ENCODE measurements at regions not wholly inside any gene's neighbourhood (a gene's known extent, or its start where the extent isn't known, plus 50 kb on each side); places are given as distances from the start of the nearest gene placed in this dataset.

- Histone ChIP-seq H3K4me1 (no peaks in the 10 kb centered on the region), H3K27me3 (no peaks in the 10 kb centered on the region), H3K9me3 (no peaks in the 10 kb centered on the region), H3K4me3 (replicated peaks in 1 of 3) (no peak overlapping the region), H3K27ac (no peak overlapping the region), H3K36me3 (no peaks in the 10 kb centered on the region)
- no peak for TF ChIP-seq POLR2A (IDR thresholded peaks at IDR 0.05)
- no peak for TF ChIP-seq CTCF (IDR thresholded peaks at IDR 0.05)
- no peak for DNase-seq
- 73 to 76% methylated on average over 7 of the region's 7 CpGs for WGBS, 2 donors
- intact Hi-C loops (cut with DNase I) = no loop called here
These were observed 154.9 kb downstream of the SDHAF3 start for GRCh38 chr7:97272237-97272975.

DNA sequence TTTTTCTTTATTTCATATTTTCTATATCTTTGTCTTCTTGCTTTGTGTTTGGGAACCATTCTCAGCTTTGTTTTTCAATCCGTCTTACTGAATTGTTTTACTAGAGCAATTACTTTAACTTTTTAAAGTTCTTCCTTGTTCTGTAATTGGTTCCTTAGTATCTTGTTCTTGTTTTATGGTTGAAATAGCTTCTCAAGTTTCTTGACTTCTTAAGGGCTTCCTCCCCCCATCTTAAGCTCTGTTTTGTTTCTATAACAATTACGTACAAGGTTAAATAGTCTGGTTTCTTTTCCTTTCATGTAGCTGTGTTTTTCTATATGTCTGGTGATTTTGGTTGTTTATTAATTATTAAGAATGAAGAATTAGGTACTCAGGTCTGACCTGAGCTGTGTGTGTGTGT lies 158.0 kb downstream of the SDHAF3 start:
- H3K27ac ChIP-seq = no peak overlapping the region
- TF ChIP-seq CTCF (IDR thresholded peaks at IDR 0.05) (no peak), POLR2A (IDR thresholded peaks at IDR 0.05) (no peak)
- H3K36me3 ChIP-seq = no peaks in the 10 kb centered on the region
- H3K4me1 ChIP-seq = no peaks in the 10 kb centered on the region
- intact Hi-C loops (cut with DNase I) = no loop called here
- H3K4me3 ChIP-seq (replicated peaks in 1 of 3) = no peak overlapping the region
- 28 to 40% methylated on average over 2 of the region's 2 CpGs for WGBS, 2 donors
- H3K27me3 ChIP-seq = no peaks in the 10 kb centered on the region
- DNase-seq = no peak
- H3K9me3 ChIP-seq = no peaks in the 10 kb centered on the region

- Histone ChIP-seq H3K27ac (no peak overlapping the region), H3K36me3 (no peaks in the 10 kb centered on the region), H3K4me1 (no peaks in the 10 kb centered on the region), H3K27me3 (no peaks in the 10 kb centered on the region), H3K4me3 (replicated peaks in 1 of 3) (no peak overlapping the region), H3K9me3 (no peaks in the 10 kb centered on the region)
- intact Hi-C loops (cut with DNase I) = no loop called here
- no peak for TF ChIP-seq CTCF (IDR thresholded peaks at IDR 0.05)
- no peak for TF ChIP-seq POLR2A (IDR thresholded peaks at IDR 0.05)
- 67 to 68% methylated on average over 5 of the region's 5 CpGs for WGBS, 2 donors
- no peak for DNase-seq
These were observed 163.5 kb downstream of the SDHAF3 start for GRCh38 chr7:97280950-97281349.

DNA sequence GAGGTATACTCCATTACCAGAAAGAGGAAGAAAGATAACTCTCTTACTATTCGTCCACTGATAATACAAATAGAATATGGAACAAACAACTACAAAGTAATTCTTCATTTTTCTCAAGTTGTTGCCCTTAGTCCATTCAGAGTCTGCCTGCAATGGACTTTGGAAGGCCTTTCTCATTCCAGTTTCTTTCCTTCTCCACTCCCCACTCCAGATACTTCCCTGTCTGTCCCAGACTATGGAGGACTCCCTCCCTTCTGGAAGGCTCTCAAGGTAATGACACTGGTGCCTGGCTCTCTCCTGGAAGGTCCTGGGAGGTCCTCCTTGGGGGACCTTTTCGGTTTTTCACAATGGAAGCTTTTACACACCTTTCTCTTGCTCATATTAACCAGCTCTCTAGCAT lies 167.8 kb downstream of the SDHAF3 start:
- TF ChIP-seq POLR2A (IDR thresholded peaks at IDR 0.05) = no peak
- no peak for TF ChIP-seq CTCF (IDR thresholded peaks at IDR 0.05)

DNA sequence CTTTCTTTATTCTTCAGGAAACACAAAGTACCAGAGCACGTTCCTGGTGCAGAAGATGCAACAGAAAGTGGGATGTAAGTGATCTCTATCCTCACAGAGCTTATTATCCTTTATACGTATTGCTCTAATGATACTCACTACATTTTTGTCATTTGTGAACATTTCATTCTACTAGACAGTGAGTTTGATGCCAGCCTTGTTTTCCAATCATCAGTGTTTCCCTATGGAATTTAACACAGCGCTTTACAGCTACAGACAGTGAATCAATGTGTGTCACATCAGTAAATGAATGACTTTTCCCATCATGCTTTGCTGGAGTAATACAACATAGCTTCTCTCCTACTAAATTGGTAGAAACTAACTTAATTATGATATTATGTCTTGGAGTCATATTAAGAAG lies 175.5 kb downstream of the SDHAF3 start:
- Histone ChIP-seq H3K4me3 (replicated peaks in 1 of 3) (no peak overlapping the region), H3K27me3 (no peaks in the 10 kb centered on the region), H3K9me3 (no peaks in the 10 kb centered on the region), H3K4me1 (no peaks in the 10 kb centered on the region), H3K27ac (no peak overlapping the region), H3K36me3 (no peaks in the 10 kb centered on the region)
- no peak for TF ChIP-seq CTCF (IDR thresholded peaks at IDR 0.05)
- TF ChIP-seq POLR2A (IDR thresholded peaks at IDR 0.05) = no peak
- DNase-seq = no peak
- WGBS, 2 donors = 80 to 82% methylated on average over 3 of the region's 3 CpGs
- intact Hi-C loops (cut with DNase I) = no loop called here

More for the DNA sequence above, 167.8 kb downstream of the SDHAF3 start:
- Histone ChIP-seq H3K4me3 (replicated peaks in 1 of 3) (no peak overlapping the region), H3K4me1 (no peaks in the 10 kb centered on the region), H3K27me3 (no peaks in the 10 kb centered on the region), H3K9me3 (no peaks in the 10 kb centered on the region), H3K27ac (no peak overlapping the region), H3K36me3 (no peaks in the 10 kb centered on the region)
- intact Hi-C loops (cut with DNase I) = no loop called here
- DNase-seq = no peak
- 60 to 77% methylated on average over 2 of the region's 2 CpGs for WGBS, 2 donors
